ENCODE measurements at regions not wholly inside any gene's neighbourhood (a gene's known extent, or its start where the extent isn't known, plus 50 kb on each side); places are given as distances from the start of the nearest gene placed in this dataset.
"Not testable (repeated sequence)": the region's sequence is repeated elsewhere in the genome, so short reads cannot be mapped to it uniquely, and the experiment has no call there.

DNA sequence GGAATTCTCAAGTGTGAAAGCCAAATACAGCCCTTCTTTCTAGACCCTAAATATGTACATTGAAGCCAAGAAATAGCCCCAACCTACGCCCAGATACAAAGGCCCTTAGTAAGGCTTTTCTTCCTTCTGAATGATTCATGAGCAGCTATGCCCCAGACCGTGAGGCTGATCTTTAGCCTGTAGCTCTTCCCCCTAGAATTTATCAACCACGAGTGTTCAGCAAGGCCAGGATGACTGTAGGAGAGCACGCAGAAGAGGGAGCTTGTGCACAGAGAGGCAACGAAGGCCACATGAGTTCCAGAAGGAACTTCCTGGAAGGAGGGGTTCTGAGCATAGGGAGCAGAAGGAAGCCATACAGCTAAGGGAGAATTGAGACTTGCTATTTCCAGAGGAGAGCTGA, 53.0 kb upstream of the HABP2 start:
- DNase-seq: no peak

DNA sequence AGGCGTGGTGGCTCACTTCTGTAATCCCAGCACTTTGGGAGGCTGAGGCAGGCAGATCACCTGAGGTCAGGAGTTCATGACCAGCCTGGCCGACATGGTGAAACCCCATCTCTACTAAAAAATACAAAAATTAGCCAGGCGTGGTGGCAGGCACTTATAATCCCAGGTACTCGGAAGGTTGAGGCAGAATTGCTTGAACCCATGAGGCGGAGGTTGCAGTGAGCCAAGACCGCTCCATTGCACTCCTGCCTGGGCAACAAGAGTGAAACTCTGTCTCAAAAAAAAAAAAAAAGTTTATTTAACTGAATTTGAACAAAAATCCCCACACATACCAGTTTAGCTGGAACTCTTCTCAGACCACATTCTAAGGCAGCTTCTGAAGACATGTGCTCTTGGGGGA, 51.8 kb upstream of the HABP2 start:
- not testable (repeated sequence) for DNase-seq

Data from EL (cell line).